H4 (cell line): ENCODE measurements at regions not wholly inside any gene's neighbourhood (a gene's known extent, or its start where the extent isn't known, plus 50 kb on each side); places are given as distances from the start of the nearest gene placed in this dataset.
A peak's percentile ranks its signal among the peaks of the same experiment; 100 is the strongest.
"Not testable (repeated sequence)": the region's sequence is repeated elsewhere in the genome, so short reads cannot be mapped to it uniquely, and the experiment has no call there.

Experiments used
- DNase-seq: peaks from one replicate; pipeline ENCODE4 v3.0.0-alpha.2; 2015; ENCODE audit warnings: low spot score

DNA sequence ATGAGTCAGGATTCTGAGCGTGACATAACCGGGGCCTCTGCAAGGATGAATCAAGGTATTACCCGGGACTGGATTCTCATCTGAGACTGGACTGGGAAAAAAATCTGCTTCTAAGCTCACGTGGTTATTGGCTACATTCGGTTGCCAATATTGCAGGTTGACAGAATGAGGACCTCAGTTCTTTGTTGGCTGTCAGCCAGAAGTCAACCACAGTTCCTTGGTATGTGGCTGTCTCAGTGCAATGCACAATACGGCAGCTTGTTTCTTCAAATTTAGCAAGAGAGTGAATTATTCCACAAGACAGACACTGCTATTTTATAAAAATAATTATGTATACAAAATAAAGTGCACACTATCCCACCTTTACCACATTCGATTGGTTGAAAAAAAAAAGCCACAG lies 424.2 kb downstream of the KLHL4 start:
- no peak for DNase-seq

DNA sequence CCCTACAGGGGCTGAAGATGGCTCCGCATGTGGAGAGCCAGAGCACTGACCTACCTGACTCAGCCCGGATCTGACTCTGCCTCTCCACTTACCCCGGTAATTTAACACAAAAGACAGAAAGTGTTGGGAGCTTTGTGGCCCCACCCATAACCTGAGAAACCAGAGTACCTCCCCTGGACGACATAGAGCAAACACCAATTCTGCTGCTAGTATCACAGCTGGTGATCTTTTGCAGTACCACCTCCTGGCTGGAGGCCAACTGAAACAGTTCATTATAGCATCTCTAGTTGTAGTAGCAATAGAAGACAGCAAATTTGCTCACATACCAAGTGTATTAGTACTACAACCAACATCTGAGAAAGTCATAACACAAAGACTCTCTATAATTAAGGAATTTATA lies 443.9 kb downstream of the KLHL4 start:
- DNase-seq = no peak

DNA sequence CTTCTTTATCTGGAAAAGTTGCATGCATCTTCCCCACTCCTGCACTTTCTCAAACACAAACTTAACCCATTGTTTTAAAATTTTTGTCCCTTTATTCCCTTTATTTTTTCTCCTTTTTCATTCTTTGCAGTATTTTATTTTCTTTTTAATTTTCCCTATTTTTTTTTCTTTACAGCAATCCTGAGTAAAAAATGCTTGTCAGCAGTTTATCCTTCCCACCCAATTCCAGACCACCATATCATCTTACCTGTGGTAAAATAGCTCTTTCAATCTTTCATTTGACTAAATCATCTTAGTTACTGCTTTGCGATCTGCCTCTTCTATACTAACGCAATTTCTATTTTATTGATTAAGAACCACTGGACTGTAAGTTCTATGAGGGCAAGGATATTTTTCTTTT lies 450.5 kb downstream of the KLHL4 start:
- DNase-seq = no peak

DNA sequence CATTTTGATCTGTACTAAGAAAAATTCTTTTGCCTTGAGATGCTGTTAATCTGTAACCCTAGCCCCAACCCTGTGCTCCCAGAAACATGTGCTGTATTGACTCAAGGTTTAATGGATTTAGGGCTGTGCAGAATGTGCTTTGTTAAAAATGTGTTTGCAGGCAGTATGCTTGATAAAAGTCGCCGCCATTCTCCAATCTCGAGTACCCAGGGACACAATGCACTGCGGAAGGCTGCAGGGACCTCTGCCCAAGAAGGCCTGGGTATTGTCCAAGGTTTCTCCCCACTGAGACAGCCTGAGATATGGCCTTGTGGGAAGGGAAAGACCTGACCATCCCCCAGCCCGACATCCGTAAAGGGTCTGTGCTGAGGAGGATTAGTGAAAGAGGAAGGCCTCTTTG lies 454.5 kb downstream of the KLHL4 start:
- DNase-seq = not testable (repeated sequence)

DNA sequence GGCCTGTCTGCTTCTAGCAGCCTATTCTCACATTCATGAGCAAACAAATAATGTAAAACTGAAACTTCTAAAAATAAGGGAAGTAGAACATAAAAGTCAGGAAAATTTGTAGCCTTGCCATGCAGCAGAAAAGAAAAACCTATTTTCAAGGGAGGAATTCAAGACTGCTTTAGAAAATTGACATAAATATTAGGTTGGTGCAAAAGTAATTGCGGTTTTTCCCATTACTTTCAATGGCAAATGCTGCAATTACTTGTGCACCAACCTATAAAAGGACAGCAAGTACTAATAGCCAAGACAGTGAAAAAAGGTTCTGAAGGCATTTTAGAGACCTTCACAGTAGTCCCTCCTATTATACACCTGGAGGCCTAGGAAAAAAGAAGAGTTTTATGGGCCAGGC lies 457.8 kb downstream of the KLHL4 start:
- DNase-seq = no peak

DNA sequence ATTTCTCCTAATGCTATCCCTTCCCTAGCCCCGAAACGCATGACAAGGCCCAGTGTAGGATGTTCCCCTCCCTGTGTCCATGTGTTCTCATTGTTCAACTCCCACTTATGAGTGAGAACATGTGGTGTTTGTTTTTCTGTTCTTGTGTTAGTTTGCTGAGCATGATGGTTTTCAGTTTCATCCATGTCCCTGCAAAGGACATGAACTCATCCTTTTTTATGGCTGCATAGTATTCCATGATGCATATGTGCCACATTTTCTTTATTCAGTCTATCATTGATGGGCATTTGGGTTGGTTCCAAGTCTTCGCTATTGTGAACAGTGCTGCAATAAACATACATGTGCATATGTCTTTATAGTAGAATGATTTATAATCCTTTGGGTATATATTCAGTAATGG lies 490.3 kb downstream of the KLHL4 start:
- not testable (repeated sequence) for DNase-seq

DNA sequence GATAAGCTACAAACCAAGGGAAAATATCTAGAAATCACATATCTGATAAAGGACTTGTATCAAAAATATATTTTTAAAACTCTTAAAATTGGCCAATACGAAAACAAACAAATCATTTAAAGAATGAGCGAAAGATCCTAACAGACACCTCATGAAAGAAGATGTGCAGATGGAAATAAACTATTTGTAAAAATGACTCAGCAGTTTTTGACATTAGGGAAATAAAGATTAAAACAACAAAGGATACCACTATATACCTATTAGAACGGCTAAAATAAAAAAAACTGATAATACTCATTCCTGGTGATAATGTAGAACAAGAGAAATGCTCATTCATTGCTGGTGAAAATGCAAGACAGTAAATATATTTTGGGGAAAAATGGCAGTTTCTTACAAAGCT lies 506.4 kb downstream of the KLHL4 start:
- DNase-seq = no peak

DNA sequence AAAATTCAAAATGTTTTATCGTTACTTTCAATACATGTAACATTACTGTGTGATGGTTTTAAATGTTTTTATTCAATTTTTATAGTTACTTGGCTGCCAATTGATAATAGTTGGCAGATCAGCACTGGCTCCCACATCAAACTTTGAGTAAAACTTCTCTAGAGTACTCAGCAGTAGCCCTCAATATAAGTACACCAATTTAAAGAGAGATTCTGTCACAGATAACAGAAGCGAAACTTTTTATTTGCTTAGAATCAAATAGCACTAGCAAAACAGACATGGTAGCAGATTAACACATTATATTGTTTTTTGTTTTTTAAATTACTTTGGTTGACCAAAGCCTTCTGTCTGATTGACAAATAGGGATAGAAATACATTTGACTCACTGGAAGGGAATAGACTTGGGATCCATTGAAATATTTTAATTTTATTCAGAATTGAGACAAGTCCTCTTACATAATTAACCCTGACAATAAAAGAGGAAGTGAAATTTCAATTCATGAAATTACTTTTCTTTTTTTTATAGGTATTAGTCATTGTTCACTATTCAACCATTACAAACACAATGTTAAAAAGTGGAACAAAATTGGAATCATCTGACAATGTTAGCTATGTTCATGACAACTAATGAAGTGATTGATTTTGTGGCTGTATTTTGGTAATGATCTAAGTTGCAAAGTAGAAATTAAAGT lies 554.9 kb downstream of the KLHL4 start:
- no peak for DNase-seq

DNA sequence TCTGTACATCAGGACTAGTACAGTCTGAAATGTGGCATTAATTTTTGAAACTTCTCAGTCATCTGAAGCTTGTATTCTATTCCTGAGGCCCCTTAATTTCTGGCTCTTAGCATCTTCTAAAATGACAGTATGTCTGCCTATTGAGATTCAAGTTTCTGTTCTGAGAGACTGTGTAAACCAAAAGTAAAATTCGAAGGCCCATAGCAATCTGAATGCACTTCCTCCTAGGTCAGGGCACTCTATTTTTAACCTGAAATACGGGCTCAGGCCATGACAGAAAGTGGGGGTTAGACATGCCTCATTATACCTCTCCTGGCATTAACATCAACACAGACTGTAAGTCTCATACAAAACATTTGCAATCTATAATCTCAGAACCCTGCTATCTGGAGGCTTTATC lies 584.4 kb downstream of the KLHL4 start:
- no peak for DNase-seq

DNA sequence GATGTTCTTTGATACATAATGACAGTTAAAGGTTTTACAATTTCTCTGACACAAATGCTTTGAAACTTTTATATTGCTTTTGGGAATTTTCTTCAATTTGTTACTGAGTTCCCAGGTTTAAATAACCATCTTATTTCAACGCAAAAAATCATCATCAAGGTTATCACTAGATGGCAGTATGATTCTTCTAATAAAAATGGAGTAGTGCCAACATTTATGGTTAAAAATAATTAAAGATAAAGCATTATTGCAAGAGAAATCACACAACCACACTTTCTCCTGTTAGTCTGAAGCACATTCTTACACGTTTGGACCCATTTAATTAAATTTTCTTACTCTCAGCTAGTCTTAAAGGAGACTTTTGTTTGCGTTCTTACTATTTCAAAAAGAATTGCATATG lies 611.3 kb upstream of the CPXCR1 start:
- DNase-seq = peak; percentile 4

DNA sequence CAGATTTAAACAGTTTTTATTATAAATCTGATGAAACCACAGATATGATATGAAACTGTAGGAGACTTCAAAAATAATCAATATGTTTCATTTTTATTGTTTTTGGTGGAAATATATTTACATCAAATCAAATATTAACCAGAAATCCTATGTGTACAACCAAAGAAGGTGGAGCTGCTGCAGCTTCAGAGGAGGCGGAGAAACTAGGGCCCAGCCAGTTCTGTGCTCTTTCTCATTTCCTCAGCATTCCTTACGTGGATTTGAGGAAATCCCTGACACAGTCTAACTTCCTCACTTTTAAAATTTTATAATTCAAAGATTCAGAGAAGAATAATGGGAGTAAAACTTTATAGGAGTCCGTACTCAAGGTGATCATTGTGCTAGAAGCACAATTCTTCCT lies 610.7 kb upstream of the CPXCR1 start:
- DNase-seq = no peak

DNA sequence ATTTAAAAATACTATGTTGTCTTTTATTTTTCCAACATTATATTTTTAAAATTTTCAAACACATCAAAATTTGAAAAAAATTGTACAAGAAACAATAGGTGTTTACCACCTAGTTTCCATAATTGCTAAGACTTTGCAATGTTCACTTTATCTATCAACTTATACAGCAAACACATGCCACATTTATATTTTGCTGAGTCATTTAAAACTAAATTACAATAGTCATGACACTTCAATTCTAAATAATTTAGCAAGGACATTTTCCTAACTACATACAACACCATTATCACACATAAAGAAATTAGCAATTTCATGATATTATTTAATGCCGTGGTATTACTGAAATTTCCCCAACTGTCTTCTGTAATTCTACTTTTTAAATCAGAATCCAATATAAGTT lies 600.4 kb upstream of the CPXCR1 start:
- DNase-seq = no peak

DNA sequence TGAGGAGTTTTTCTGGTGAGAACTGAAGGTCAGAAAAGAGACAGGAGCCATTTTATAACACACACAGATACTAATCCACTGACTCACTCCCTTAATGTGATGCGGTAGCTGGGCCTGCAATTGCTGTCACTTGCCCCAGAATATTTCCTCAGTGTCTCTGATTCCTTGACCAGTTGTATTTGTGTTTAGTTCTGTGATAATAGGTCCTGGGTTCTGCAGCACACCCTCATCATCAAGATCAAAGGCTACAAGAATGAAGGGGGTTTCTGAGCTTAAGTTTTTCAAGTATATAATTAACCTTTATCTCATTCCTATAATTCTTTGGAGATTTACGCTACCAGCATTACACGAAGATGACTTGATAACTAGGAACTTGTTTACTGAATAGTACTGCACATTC lies 576.5 kb upstream of the CPXCR1 start:
- no peak for DNase-seq

DNA sequence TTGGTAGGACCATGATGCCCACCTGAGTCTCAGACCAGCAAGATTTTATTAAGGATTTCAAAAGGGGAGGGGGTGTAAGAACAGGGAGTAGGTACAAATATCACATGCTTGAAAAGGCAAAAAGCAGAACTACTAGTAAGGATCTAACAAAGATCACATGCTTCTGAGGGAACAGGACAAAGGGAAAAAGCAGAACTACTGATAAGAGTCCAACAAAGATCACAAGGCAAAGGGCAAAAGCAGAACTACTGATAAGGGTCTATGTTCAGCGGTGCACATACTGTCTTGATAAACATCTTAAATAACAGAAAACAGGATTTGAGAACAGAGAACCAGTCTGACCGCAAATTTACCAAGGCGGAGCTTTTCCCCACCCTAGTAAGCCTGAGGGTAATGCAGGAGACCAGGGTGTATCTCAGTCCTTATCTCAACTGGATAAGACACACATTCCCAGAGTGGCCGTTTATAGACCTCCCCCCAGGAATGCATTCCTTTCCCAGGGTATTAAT lies 573.0 kb upstream of the CPXCR1 start:
- DNase-seq = not testable (repeated sequence)

DNA sequence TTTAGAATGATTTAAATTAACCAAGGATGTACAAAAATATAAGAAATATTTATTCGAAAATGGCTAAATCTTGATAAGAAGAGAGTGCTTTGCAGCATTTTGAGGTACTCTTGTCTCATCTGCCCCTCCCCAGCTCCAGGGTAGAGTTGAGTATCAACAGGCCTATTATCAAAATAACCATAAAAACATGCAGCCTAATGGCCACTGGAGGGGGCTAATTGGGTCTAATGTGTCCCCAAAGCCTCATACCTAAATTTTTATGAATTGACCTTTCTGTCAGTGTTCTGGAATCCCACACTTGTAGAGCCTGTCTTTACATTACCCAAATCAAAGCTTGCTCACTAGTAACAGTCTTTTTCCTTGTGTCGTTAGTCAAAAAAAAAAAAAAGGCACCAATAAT lies 544.9 kb upstream of the CPXCR1 start:
- no peak for DNase-seq

DNA sequence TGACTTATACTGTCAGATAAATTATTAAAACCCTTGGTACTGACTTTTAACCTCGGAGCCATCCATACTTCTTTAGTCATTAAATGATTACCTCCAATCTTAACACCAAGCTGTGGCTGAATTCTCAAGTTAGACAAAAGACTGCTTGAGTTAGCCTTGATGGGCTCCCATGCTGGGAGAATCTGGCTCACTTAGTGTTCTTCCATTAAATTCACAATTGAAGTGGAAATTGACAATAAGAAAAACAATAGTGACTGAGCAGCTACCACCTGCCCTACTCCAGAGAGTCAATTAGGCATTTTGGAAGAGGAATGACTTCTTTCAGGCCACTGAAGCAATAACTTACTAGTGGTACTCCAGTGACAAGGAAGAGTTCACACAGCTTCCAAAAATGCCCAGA lies 503.0 kb upstream of the CPXCR1 start:
- no peak for DNase-seq

DNA sequence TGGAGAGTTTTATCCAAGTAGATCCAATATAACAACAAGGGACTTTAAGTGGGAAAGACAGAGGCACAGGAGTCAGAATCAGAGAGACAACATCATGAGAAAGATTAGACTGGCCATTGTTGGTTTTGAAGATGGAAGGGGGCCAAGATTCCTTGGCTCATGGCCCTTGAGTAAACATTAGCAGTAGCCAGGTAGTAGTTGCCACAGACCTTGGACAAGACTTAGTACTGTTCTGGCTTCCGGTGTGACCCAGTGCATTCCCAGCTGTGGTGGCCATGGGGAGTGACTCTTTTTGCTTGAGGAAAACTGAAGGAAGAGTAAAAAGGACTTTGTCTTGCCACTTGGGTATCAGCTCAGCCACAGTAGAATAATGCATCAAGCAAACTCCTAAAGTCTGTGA lies 462.2 kb upstream of the CPXCR1 start:
- DNase-seq = peak; percentile 2

DNA sequence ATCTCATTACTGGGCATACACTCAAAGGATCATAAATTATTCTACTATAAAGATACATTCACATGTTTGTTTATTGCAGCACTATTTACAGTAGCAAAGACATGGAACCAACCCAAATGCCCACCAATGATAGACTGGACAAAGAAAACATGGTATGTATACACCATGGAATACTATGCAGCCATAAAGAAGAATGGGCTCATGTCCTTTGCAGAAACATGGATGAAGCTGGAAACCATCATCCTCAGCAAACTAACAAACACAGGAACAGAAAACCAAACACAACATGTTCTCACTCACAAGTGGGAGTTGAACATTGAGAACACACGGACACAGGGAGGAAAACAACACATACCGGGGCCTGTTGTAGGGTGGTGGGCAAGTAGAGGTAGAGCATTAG lies 433.1 kb upstream of the CPXCR1 start:
- not testable (repeated sequence) for DNase-seq

DNA sequence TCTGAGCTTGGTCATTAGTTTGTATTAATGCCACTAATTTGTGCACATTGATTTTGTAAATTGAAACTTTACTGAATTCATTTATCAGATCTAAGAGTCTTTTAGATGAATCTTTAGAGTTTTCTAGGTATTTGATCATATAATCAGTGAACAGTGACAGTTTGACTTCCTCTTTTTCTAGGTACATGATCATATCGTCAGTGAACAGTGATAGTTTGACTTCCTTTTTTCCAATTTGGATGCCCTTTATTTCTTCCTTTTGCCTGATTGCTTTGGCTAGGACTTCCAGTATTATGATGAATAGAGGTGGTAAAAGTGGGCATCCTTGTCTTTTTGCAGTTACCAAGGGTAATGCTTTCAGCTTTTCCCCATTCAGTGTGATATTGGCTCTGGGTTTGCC lies 421.4 kb upstream of the CPXCR1 start:
- no peak for DNase-seq

DNA sequence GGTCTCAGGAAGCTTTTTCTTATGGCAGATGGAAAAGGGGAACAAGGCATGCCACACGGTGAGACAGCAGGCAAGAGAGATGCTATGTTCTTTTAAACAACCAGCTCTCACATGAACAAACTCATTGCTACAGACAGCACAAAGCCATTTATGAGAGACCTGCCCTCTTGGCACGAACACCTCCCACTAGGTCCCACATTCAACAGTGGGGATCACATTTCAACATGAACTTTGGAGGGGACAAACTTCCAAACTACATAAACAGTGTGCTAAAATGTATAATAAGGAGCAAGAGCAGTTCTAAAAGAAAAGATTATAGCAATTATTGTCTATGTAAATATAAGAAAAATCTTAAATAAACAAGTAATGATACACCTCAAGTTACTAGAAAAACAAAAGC lies 391.8 kb upstream of the CPXCR1 start:
- peak; percentile 3 for DNase-seq

DNA sequence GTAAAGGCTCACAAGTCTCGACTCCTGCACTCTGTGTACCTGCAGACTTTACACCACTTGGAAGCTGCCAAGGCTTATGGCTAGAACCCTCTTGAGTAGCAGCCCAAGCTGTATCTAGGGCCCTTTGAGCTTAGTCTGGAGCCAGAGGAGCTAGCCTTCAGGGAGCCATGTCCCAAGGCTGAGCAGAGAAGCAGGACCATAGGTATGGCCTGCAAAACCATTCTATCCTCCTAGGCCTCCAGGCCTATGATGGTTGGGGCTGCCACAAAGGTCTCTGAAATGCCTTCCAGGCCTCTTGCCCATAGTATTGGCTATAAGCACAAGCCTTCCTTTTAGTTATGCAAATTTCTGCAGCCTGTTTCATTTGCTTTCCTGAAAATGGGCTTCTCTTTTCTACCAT lies 380.7 kb upstream of the CPXCR1 start:
- DNase-seq = no peak

DNA sequence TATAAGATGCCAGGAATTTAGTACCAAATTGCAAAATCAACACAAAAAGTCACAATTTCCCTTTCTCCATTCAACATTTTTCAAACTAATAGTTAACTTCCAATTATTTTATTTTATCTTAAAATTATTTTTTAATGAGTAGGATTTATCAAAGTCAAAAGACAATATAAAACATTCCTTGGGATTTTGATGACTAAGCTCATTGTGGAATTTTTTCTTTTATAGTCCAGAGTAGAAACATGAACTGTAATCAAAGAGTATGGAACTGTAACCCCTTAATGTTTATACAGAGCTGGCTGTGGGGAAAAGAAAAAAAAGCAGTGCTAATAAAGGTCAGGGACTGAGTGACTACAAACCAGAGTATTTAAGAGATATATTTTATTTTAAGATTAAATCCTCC lies 368.6 kb upstream of the CPXCR1 start:
- no peak for DNase-seq

DNA sequence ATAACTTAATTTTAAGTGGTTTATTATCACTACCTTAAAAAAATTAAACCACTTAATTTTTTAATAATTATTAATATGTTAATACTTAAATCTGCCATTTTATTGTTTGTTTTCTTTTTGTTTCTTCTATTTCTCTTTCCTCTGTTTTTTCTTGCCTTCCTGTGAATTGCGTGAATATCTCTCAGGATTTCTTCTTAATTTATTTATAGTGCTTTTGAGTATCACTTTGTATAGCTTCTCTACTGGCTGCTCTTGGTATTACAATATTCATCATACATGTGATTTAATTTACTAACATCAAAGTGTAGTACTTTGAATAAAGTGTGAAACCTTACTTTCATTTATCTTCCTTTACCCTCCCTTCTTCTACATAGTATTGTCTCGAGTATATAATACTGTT lies 349.5 kb upstream of the CPXCR1 start:
- no peak for DNase-seq

DNA sequence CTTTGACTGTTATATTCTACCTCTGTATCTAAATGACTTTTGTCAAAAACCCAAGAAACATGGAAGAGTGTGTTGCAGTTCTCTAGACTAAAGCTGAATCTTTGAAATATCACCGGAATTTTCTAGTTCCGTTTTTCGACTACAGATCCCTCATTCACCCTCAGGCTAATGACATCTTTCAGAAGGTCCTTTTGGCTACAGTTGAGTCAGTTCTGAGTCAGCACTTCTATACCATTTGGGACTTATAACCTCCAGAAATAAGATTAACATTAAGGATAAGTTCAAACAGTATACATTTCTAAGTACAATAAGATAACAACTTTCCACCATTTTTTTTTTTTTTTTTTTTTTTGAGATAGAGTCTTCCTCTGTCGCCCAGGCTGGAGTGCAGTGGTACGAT lies 331.0 kb upstream of the CPXCR1 start:
- no peak for DNase-seq
